ENCODE measurements at regions not wholly inside any gene's neighbourhood (a gene's known extent, or its start where the extent isn't known, plus 50 kb on each side); places are given as distances from the start of the nearest gene placed in this dataset.
"Not testable (repeated sequence)": the region's sequence is repeated elsewhere in the genome, so short reads cannot be mapped to it uniquely, and the experiment has no call there.

DNA sequence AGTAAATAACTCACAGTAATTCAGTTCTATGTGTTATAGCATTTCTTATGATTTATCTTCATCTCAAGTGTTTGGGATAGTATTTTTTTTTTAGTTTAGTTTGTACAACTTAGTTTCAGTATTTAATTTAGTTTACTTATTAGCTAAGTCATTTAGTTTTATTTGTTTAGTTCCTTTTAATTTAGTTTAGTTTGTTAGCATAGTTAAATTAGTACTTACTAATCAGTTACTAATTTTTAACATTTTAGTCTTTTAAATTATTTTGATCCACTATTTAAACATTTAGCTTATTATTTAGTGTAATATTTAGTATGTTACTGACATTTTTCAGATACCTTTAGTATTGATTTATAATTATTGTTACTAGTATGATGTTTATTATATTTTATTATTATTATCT, 85.2 kb upstream of the SIPA1L2 start:
- DNase-seq, result no peak

DNA sequence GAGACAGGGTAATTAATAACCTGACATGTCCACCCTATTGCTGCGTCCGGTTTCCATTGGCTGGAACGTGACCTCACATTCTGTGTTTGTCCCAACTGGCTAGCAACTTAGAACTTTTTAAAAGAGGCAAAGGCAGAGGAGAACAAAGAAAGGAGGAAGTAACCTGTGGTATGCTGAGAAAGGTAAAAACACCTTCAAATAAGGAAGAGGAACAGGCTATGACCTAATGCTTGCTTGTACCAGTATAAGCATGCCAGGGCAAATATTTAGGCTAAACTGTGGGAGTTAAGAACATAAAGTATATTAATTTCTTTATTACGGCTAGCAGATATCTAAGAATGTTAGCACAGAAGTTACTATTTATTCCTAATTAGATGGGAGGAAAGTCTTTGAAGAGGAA, 87.3 kb upstream of the MAP10 start:
- not testable (repeated sequence) for DNase-seq

DNA sequence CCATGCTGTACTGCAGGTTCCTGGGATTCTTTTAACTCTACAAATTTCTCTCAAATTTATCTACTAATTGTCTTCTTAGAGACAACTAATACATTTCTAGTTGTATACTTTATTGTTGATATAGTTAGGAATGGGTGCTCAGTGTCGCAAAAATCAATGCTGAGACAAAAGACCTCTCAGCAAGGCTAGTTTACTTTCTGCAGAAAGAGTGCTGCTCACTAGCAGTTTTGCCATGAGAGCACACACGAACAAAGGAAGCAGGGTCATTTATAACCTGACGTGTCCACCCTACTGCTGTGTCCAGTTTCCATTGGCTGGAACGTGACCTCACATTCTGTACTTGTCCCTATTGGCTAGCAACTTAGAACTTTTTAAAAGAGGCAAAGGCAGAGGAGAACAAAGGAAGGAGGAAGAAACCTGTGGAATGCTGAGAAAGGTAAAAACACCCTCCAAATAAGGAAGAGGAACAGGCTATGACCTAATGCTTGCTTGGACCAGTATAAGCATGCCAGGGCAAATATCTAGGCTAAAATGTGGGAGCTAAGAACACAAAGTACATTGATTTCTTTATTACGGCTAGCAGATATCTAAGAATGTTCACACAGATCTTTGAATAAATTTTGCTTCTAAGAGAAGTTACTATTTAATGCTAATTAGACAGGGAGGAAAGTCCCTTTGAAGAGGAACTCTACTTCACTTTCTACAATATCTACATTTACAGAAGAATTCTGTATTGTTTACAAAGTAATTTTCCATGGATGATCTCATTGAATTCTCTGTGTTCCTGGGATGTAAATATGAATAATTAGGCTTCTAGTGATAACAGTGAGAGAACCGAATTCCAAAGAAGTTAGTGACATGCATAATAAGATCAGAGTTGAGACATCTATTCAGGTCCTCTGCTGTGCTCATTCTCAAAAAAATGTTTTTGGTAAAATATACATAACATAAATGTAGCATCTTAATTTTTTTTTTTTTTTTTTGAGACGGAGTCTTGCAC, 86.0 kb upstream of the MAP10 start:
- no peak for DNase-seq

DNA sequence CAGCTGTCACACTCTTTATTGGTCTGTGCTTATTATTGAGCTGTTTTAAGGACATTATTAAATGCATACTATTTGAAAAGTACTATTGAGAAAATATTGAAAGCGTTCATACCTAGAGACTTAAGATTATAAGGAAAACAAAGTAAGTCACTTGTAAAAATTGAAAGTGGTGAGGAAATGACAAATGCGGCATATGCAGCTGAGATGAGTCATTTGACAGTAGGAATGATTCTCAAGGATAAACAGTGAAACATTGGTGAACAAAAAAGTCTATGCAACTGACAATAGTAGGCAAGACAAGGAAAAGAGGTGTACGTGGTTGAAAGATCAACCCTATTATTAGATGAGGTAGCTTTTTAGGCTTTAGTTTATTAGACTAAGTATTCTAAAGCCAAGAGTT, 82.6 kb upstream of the MAP10 start:
- DNase-seq, result no peak

DNA sequence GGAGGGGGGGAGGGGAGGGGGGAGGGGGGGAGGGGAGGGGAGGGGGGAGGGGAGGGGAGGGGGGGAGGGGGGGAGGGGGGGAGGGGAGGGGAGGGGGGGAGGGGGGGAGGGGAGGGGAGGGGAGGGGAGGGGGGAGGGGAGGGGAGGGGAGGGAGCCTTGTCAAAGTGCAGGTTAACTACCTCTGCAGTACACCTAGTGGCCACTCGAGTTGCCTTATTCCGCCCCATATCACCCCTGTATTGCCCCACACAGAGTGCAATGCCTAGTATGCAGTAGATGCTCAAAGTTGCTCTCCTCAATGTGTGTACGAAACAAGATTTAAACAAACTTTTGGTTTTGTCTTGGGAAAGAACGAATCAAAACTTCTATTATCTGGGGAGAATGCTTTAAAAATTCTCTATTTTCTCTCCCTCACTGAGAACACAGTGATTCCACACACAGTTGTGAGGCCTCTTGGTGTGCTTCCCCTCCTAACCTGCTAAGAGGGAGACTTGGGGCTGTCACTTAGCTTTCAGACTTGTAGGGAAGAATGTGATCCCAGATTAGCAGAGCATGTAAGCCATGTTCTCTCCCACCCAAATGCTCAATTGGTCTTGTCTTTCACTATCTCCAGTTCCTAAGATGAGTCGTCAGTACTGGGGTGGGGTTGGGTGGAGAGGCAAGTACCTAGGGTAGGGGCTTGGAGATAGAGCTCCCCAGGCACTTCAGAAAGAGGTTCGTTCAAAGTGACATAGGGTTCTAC, 79.7 kb upstream of the MAP10 start:
- peak; percentile 46 for DNase-seq

DNA sequence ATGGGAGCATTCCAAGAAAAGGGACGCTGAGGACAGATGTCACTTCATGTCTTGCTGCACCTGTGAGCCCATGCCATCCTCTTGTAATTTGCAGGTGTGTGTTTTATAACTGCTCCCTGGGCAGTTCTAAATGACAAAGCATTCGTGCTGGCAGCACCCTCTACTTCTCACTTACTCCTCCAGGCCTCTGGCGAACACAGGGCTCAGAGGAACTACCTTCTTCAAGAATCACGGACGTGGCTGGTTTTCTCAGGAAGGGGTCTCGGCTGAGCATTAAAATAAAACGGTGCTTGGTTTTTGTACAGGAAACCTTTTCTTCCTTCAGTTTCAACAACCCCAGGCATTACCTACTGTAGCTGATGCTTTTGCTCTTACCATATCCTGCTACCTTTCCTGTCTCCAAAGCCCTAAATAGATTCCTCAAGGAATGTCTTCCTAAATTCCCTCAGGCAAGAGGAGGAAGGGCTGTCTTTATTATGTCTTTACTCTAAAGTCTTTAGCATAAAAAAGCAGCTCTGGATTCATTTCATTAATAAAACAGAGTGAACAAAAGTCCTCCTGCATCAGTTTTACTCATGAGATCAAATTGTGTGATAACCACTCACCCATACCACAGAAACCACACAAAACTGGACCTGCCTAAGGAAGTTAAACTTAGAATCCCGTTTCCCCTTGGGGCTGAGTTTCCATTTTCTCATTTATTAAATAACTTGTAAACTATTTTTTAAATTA, 79.0 kb upstream of the MAP10 start:
- no peak for DNase-seq

DNA sequence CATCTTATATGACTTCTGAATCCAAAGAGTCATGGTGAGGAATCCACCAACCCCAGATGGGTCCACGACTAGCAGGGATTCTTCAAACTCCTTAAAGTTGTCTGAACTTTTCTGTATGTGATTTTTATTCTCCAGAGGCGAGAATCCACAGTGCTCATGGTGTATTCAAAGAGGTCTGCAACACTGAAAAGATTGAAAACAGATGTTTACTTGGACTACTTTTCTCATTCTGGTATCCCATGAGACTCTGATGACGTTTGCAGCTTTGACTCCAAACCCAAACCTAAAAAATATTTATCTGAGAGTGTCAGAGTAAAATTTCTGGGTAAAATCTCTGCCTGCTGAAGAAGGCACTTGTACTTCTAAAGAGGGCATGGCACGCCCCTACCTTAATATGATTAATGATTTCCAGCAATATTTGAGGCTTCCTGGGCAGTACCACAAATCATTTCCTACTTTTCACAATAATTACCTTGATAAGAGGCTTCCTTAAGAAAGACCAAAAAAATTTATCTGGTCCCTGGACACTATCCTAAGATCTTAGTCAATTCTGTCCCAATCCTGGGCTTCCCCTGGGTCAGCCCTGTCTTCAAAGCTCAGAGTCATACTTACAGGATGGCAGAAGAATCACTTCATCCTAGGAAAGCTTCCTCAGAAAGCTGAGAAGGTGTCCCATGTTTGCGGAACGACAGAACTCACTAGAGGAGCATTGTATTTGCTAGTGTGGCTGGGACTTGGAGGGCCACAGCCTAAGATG, 76.5 kb upstream of the MAP10 start:
- no peak for DNase-seq

DNA sequence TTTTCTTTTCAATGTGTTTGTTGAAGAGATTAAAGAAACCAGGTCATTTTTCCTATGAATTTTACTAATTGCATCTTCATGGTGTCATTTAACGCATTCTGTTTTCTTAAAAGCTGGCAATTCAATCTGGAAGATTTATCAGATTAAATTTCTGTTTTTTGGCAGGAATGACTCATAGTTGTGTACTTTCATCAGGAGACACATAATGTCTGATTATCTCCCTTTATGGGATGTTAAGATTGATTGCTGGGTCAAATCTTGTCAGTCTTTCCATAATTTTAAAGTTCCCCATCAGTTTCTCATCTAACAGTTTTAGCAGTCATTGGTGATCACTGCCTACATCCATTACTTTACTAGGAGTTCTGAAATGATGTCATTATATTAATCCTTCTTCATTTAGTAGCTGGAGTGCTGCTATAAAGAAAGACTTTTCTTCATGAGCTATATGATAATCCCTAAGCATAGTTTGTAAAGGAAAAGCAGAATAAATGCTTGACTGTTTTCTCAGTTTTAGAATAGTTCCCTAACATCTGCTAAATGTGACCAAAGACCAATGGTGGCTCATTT, 72.8 kb upstream of the MAP10 start:
- no peak for DNase-seq

DNA sequence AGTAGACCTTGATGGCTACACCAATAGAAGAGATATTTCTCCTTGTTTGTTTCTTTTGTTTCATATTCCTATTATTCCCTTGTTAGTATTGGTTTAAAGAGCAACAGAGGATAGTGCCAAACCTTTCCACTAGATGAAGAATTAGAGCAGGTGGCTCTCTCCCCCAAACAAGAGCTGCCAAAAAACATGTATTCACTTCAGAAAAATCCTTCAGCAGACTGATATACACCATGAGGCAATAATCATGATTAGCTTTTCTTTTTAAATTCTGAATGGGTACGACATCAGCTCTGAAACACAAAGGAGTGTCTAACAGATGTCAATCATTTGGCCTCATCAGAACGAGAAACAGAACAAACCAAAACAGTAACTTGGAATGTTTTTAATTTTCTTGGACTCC, 67.3 kb upstream of the MAP10 start:
- DNase-seq, result no peak

DNA sequence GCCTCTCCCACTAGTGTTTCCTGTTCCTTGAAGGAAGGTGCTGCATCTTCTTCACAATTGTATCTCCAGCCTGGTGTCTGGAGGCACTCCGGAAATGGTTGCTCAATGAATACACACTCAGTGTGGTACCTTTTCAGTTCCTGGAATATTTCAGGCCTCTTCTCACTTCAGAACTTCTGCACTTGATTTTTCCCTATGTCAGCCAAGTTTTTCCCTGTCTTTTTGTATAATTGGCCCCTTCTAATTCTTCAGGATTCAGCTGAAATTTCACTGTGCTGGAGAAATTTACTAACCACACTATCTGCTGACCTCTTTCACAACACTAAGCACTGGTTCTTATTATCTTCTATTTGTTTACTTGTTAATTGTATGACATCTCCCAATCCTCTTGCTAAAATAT, 61.2 kb upstream of the MAP10 start:
- no peak for DNase-seq

DNA sequence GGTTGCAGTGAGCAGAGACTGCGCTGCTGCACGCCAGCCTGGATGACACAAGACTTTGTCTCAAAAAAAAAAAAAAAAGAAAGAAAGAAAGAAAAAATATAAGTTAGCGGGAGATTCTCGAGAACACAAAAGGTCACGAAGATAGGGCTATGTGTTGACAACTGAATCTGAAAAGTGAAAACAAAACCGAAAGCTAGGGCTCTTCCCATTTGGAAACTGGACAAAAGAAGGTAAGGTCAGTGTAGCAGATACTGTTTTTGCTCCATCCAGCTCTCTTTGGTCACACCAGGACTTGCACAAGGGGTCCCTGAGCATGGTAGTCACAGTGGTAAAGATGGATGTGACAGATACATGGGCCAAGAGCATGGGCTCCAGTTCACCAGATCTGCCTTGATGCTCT, 60.4 kb upstream of the MAP10 start:
- no peak for DNase-seq

DNA sequence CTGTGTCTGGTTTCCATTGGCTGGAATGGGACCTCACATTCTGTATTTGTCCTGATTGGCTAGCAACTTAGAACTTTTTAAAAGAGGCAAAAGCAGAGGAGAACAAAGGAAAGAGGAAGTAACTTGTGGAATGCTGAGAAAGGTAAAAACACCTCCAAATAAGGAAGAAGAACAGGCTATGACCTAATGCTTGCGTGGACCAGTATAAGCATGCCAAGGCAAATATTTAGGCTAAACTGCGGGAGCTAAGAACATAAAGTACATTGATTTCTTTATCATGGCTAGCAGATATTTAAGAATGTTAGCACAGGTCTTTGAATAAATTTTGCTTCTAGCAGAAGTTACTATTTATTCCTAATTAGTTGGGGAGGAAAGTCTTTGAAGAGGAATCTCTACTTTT, 59.5 kb upstream of the MAP10 start:
- DNase-seq, result not testable (repeated sequence)

DNA sequence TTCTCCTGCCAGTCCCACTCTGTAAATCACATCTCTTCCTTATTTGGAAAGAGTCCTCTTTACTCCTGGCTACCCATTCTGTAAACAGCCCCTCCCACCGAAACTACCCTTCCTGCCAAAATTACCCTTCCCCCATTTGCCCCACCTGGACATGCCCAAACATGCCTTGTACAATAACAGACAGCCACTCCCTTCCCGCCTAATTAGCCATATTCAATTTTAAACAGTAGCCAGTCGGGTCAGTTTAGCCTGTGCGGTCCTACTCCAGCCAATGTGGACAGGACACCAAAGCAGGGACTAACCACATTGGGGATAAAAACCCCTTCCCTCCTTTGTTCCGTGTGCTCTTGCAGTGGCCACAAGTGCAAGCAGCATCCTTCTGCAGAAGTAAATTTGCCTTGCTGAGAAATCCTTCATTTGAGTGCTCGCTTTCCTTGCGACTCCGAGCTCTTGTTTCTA, 56.3 kb upstream of the MAP10 start:
- peak; percentile 24 for DNase-seq

DNA sequence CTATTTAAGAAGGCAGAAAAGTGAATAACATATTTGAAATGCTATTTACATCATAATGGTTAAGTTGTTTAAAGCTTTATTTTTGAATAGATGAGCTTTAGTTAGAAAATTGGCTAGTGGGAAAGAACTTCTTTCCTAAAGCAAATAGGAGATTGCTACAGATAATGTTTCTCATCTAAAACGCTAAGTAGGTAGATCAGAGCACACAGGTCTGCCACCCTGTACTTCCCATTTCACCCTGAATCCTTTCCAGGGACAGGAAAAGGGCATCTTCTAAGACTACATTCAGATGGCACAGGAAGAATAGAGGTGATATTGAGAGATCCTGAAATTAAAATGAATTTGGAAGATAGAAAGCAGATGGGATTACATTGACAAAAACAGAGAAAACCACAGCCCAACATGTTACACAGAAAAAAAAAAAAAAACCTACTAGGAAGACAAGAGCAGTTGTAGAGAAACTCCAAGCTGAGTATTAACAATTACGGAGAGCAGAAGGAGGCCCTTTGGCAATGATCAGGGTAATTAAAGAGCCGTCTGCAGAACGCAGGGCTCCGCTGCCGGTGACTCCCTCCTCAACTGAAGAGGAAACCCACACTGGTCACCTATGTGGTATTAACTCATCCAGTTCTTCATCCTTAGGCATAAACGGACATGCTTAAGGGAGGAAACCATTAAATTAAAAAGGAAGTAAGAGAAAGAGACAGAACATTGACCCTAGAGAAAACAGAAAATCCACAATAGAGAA, 53.6 kb upstream of the MAP10 start:
- no peak for DNase-seq

DNA sequence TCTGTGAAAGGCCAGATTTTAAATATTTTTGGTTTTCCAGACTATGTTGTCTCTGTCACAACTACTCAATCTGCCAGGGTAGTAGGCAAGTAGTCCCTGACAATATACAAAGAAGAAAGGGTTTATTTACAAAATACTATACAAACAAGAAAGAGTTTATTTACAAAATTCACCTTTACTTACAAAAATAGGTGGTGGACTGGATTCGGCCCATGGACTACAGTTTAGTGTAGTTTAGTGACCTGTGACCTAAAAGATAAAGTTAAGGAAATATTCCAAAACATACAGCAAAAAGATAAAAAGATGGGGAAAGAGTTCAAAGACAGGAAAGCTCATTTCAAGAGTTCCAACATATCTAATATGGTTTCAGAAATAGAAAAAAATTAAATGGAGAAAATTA, 52.9 kb upstream of the MAP10 start:
- DNase-seq, result no peak

DNA sequence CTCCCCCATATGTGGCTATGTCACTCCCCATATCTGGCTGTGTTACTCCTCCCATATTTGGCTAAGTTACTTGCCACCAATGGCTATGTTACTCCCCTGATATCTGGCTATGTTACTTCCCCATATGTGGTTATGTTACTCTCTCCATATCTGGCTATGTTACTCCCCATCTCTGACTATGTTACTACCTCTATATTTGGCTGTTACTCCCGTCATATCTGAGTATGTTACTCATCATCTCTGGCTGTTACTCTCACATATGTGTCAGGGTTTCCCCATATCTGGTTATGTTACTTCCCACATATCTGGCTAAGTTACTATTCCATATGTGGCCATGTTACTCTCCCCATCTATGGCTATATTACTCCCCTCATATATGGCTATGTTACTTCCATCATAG, 50.3 kb upstream of the MAP10 start:
- DNase-seq, result no peak
